Anterior cingulate cortex (tissue), 58 donors: ENCODE measurements at regions not wholly inside any gene's neighbourhood (a gene's known extent, or its start where the extent isn't known, plus 50 kb on each side); places are given as distances from the start of the nearest gene placed in this dataset.
A peak's percentile ranks its signal among the peaks of the same experiment; 100 is the strongest.

Experiments used
- DNase-seq, 58 donors: peaks; one replicate each; lab custom pipeline; 2025; lab: John Stamatoyannopoulos, UW

DNA sequence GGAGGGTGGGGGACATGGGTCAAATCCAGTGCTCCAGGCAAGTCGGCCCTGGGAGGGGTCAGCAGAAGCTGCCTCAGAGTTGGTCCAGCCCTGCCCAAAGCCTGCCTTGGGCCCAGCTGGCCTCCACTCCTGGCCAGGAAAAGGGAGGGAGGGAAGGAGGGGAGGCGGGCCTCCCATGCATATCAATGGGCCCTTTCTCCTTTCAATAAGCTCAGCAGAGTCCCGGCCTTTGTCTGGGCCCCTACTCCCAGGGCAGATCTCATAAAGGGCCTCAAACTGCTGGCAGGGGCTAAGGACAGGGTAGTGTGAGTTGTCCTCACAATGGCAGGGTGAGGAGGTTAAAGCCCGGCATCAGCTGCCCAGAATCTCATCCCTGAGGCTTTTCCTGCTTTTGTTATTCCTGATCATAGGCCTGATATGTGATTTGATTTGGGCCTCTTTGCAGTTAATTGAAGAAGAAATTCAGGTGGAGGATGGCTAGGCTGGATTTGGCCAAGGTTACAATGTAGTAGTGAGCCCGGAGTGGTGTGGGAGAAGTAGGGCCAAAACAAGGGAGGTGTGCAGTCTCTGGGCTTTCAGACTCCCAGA is 121.1 kb upstream of the ATP6AP2 start:
- peak in 53 of 58 donors; percentile 2 to 84 (median 54) for DNase-seq

DNA sequence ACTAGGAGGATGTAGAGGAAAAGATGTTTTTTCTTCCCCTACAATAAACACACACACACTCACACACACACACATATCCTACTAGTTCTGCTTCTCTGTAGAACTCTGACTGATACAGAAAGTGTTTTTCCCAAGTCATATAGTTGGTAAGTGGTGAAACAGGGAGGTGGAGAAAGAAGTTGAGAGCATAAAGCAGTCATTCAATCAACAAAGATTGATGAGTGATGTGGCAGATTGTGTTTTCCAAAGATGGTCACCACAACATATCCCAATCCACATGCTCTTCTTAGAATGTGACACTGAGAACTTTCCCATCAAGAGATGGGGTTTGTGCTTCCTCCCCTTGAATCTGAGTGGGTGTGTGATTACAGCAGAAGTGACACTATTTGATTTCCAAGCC is 123.4 kb upstream of the ATP6AP2 start:
- no peak for DNase-seq

DNA sequence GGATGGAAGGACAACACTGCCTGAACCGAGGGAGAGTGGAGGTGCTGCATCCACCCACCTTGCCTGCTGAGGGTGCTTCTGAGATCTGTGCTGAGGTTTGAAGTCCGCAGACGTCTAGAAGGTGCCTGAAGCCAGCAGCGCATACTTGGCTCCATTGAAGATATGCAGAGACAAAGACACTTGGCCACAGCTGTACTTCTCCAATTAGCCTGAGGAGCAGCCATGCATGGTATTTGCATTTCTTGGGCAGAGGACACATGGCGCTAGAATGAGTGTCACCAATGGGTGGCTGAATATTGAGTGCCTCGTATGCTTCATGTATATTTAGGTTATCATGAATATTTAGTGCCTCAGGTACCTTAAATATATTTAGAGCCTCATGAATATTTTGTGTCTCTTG is 128.7 kb upstream of the ATP6AP2 start:
- DNase-seq, result no peak

DNA sequence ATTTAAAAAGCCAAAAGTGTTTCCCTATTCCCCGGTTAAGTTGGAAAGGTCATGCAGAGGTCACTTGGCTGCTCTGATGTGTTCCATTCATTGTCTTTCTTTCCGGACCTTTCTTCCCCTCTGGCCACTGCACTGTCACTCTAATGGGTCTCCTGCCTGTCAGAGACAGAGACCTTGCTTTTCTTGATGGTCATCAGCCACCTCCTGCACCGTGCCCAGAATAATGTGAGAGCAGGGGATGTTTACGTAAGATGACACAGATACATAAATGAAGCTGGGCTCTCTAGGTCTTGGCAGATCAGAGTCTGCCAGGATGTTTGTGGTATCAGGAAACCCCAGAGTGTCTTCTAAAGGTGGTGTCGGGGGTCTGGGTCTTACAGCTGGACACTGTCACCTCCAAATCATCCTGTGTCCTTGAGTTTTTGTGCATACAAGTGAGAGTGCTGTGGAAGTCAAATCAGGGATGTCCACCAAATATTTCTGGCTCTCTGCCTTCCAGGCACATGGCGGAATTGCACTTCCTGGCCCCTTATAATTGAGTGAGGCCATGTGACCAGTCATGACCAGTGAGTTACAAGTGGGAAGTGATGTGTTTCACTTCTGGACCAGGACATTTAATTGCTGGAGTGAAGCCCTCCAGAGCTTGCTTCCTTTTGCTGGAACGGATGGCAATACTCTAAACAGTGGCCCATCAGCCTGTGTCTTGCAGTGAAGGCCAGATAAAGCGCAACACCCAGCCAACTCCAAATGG is 130.6 kb upstream of the ATP6AP2 start:
- DNase-seq, result no peak

DNA sequence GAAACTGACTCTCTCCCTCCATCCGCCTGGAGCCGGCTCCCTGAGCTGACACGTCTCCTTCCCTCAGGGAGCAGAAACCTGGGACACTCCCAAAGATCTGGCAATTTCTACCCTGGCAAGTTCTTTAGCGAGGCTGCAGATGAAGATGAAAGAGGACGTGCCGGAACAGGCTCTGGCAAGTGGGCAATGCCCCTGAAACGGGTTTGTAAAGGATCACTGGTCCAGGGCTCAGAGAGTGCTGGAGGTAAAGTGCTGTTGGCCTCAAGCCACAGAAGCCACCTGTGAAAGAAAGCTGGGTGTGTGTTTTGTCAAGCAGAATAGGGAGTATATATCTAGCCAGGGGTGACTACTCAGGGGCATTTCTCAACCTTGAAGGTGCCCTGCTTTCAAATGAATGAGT is 131.4 kb upstream of the ATP6AP2 start:
- DNase-seq, result no peak

DNA sequence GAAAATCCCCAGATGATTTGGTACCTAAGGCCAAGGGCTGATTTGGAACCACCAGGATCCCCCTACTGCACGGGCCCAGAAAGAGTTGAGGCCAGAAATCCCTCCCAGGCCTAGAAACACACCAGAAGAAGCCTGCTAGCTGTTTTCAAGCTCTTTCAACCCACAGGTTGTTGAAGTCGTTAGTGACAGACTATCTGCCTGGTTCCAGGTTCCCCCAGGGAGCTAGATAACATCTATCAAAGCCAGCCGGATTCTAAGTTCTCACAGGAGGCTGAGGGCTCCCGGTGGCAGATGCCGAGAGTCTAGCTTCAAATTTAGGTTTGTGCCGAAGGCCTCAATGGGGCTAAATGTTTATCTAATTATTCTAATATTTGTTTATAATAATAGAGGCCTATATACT is 132.0 kb upstream of the ATP6AP2 start:
- no peak for DNase-seq

DNA sequence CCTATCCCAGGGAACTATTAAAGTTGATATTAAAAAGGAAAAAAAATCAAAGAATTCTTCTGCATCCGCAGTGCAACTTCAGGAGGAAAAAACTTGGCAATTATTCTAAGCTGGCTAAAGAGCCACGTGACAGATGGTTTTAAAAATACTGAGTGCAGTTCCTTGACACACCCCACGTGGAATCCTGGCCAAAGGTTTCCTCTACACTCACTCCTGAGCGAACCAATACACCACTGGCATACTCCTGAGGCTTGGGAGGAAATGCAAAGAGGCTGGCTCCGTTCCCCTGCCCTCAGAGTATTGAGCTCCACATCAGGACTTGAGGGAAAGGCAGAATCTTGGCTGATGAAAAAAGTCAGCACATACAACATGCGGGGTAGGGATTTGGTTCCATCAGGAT is 133.8 kb upstream of the ATP6AP2 start:
- peak in 2 of 58 donors; percentile 2 for DNase-seq

DNA sequence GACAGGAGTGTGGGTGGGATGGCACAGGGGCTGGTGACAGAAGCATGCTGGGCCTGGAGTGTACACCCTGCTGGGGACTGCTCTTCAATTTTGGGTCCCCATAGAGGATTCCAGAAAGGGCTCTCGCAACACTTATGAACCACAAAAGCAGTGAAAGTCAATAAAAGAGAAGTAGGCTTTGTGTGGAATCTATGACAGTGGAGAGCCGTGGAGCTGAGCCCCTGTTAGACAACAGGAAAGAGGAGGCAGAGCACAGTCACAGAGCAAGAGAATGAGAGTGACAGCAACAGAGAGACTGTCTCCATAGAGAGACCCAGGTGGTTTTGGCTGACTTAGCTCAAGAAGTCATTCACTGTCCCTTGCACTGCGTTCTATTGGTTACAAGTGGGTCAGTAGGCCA is 135.1 kb upstream of the ATP6AP2 start:
- DNase-seq, result no peak

DNA sequence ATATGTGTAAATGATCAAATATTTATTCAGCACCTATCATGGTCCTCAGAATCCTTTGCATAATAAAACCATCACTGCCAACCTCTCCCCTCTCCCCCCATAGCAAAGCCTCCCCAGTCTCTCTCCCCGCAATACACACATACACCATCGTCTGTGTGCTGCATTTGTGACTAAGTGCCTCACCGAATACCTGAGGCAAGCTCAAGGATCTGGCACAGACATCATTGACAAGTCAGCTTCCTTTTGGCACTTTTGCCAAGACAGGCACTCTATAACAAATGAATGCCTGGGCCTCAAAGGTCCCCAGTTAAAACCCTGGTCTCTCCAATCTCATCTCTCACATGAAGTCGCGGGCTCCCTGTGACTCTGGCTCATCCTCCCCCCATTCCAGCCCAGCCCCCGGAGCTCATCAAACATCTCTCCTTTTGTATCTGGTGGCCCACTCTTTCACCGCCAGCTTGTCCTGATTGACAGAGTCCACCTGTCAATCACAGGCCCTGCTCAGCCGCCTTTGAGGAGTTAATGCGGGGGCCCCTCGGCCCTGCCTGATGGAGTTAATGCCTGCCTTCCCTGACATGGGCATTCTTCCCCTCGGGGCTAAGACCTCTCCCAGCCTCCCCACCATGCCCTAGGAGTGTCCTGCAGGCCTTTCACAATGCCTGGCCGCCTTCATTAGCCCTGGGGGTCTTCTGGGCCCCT is 135.8 kb upstream of the ATP6AP2 start:
- DNase-seq, result no peak

DNA sequence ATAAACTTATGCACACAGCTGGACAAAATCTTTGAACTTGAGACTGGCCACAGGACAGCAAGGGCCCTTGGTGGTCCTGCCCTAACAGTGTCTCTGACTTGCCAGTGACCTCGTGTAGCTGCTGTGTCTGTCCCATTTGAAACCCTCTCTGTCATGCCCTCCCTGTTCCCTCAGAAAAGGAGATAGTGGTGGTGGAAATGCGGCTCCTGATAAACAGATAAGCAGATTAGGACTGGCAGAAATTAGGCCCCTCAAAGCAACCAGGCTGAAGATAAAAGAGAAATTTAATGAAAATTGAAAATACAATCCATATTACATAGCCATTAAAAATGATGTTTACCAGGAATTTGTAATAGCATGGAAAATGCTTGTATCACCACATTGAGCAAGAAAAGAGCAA is 136.6 kb upstream of the ATP6AP2 start:
- DNase-seq, result no peak

DNA sequence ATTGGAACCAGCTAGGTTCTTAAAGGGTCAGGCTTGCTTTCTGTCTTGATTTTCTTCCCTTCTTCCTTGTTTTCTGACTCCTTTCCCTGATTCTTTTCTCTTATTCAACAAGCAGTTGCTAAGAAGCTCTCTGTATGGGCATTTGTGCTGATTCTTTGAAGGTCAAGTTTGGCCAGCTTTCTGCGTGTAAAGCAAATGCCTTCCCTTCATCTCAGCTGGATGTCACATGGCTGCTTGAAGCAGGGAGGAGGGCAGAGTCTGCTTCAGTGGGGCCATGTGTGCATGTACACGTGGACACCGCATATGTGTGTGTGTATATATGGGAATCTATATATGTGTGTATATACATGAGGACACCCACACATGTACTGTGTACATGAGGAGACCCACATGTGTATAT is 139.9 kb upstream of the ATP6AP2 start:
- peak in 12 of 58 donors; percentile 0 to 34 (median 4) for DNase-seq

DNA sequence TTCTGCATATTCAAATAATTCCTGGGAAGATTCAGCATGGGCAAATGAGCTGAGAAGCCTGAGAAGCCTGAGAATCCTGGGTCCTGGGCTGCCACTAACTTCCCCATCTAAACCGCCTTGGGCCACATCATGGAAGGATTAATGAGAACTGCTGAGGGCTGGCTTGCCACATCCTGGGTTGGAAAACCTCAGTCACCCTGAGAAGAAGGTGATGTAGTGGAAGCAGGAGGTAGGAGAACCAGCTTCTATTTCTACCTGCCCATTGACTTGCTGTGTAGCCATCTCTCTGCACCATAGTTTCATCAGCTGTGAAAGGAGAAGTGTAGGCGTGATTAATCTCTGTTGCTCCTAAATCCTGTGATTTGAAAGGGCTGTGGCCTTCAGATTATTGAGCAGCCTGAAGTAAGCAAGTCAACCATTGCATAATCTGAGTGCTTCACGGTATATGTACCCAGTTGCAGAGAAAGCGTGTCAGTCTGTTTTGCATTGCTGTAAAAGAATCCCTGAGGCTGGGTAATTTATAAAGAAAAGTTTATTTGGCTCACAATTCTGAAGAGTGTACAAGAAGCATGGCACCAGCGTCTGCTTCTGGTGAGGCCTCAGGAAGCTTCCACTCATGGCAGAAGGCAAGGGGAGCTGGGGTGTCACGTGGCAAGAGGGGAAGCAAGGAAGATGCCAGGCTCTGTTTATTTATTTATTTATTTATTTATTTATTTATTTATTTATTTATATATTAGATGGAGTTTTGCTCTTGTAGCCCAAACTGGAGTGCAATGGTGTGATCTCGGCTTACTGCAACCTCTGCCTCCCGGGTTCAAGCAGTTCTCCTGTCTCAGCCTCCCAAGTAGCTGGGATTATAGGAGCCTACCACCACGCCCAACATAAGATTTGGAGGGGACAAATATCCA is 140.9 kb upstream of the ATP6AP2 start:
- no peak for DNase-seq

DNA sequence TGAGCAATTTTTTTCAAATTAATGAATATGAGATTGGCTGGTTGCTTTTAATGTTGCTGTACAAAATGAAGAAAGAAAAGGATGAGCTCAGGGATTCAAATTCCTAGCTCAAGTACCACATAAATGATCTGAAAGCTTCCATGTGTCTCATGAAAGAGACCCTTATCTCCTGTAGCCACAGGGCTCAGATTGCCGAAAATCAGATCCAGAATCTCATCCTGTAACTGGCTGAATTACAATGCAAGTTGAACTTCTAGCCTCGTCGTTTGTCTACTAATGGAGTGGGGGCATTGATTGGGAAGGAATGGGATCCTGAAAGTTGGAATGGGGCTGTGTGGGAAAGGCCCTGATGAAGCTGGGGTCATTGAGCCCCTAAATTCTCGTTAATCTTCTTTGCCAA is 143.4 kb upstream of the ATP6AP2 start:
- DNase-seq, result no peak

DNA sequence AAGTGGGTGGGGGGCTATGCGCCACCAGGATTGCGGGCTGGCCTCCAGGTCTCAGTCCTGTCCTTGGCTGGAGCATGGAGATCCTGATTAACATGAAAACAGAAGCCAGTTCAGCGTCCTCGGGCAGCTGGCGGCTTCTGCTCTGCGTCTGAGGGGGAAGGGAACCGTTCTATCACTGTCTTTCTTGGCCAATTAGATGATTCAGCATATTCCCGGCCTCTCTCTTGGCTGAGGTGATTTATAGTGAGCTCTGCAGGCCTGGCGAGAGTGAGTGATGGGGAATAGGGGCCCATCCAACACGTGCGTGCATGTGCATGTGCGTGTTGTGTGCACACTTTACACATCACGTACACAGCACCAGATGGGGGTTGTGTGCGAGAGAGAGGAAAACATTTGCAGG is 145.8 kb upstream of the ATP6AP2 start:
- DNase-seq, result peak in 52 of 58 donors; percentile 1 to 72 (median 28)

DNA sequence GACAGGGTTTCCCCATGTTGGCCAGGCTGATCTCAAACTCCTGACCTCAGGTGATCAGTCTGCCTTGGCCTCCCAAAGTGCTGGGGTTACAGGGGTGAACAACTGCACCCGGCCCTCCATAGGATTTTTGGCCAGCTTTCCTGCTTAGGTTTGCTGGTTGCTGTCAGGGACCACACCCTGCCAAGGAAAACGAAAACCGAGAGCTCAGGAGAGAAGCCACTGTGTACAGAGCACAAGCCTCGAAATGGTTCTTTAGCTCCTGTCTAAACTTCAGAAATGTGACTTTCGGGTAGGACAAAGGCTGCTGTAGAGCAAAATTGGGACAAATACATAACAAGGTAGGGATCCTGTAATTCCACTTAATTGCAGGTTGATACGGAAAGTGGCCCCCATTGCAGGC is 146.3 kb upstream of the ATP6AP2 start:
- no peak for DNase-seq

DNA sequence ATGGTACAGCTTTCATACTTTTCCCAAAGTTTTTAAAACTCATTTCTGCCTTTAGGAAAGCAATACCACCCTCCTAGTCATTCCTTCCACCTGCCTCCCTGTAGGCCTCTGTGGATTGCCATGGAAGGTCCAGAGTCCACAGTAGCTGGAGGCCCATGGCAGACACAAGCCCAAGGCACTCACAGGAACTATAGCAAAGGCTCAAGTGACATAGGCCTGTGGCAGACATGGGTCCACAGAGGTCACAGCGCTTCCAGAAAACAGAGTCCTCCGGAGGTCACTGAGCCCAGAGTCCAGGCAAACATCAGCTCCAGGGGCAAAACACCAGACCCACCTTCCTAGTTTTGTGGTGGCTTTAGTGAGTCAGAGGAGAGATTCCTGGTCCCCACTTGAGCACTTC is 147.6 kb upstream of the ATP6AP2 start:
- DNase-seq, result no peak

DNA sequence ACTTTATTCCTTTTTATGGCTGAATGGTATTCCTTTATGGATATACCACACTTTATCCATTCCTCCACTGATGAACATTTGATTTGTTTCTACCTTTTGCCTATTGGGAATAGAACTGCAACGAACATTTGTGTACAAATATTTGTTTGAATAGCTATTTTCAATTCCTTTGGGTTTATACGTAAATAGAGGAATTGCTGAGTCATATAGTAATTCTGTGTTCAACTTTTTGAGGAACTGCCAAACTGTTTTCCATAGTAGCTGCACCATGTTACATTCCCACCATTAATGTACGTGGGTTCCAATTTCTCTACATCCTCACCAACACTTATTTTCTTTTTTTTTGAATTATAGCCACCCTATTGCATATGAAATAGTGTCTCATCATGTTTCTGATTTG is 156.5 kb upstream of the ATP6AP2 start:
- DNase-seq, result no peak

DNA sequence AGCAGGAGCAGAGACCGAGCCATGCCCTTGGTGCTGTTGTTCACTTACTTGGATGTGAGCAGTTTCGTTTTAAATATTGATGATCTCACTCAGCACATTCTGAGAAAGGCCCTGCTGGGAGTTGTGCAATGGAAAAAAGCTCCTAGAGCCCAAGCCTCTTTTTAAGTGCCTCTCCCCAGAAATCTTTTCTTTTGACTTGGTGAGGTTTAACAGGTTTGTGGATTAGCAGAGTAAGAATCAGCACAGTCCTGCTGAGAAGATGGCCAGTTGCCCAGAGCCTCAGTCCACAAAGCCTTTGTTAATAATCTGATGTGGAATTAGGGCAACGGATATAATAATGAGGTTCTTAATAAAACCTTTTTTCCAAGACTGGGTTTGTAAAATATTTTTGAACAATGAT is 157.5 kb upstream of the ATP6AP2 start:
- peak in 37 of 58 donors; percentile 1 to 73 (median 17) for DNase-seq

DNA sequence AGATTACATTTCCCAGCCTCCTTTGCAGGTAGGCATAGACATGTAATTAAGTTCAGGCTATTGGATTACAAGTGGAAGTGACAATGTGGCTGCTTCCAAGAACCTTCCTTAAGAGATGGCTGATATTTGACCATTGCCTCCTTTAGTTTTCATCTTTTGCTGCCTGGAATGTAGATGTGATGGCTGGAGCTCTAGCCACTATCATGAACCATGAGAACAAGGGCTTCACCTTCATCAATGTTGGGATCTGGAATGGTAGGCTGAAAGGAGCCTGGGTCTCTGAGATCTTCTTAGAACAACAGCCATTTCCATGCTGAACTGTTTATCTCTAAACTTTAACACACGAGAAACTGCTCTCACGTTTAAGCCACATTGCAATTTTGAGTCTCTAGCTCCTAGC is 158.7 kb upstream of the ATP6AP2 start:
- no peak for DNase-seq

DNA sequence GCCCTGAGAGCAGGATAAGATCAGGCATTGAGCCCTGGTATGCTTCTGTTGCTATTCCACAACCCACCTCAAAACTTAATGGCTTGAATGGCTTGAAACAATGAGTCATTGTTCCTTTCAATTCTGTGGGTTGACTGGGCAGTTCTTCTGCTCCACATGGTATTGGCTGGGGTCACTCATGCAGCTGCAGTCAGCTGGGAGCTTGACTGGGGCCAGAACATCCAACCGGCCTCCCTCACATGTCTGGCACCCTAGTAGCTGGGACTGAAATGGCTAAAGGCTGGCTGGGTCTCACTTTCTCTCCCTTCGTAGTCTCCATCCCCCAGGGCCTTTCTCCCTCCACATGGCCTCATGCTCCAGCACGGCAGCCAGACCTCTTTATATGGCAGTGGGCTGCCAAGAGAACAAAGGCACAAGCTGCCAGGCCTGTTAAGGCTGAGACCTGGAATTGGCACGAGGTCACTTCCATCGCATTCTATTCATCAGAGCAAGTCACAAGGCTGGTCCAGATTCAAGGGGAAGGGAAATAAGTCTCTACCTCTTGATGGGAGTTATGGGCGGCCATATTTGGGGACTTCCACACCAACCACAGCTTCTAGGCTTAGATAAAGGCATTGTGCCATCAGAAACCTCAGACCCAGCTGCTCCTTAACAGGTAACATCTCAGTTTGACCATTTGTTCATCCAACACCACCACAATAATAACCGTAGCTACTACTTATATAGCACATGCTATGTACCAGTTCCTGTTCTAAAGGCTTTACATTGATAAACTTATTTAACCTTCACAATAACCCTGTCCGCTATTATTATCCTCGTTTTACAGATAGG is 159.7 kb upstream of the ATP6AP2 start:
- DNase-seq, result peak in 55 of 58 donors; percentile 0 to 86 (median 53)
